ENCODE measurements at regions not wholly inside any gene's neighbourhood (a gene's known extent, or its start where the extent isn't known, plus 50 kb on each side); places are given as distances from the start of the nearest gene placed in this dataset.

DNA sequence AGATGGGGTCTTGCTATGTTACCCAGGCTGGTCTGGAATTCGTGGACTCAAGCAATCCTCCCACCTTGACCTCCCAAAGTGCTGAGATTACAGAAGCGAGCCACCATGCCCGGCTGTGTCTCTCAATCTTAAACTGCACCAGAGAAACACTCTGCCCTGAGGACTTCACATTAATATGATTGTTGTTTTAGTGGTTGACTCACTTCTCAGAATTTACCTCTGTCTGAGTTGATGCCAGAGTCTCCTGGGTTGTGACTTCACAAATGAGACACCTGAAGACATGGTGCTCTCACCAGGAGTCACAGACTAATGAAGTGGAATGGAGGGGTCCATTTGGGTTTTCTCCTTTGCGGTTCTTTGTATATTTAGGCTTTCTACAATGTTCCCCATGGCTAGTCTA is 61.0 kb upstream of the TGIF1 start:
- TF ChIP-seq, protein P1, sequence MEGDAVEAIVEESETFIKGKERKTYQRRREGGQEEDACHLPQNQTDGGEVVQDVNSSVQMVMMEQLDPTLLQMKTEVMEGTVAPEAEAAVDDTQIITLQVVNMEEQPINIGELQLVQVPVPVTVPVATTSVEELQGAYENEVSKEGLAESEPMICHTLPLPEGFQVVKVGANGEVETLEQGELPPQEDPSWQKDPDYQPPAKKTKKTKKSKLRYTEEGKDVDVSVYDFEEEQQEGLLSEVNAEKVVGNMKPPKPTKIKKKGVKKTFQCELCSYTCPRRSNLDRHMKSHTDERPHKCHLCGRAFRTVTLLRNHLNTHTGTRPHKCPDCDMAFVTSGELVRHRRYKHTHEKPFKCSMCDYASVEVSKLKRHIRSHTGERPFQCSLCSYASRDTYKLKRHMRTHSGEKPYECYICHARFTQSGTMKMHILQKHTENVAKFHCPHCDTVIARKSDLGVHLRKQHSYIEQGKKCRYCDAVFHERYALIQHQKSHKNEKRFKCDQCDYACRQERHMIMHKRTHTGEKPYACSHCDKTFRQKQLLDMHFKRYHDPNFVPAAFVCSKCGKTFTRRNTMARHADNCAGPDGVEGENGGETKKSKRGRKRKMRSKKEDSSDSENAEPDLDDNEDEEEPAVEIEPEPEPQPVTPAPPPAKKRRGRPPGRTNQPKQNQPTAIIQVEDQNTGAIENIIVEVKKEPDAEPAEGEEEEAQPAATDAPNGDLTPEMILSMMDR (IDR thresholded peaks at IDR 0.05) = no peak
- TF ChIP-seq POLR2A (IDR thresholded peaks at IDR 0.05) (no peak), POLR2AphosphoS5 (IDR thresholded peaks at IDR 0.05; ENCODE audit: insufficient read depth in 1 of 2, low read depth in 1 of 2) (no peak)

Measured in vagina (tissue), 2 donors.